GM10266 (cell line): ENCODE measurements at regions not wholly inside any gene's neighbourhood (a gene's known extent, or its start where the extent isn't known, plus 50 kb on each side); places are given as distances from the start of the nearest gene placed in this dataset.

Source experiments
- DNase-seq: peaks from one replicate; pipeline ENCODE4 v3.0.0; 2012; ENCODE audit errors: extremely low spot score
- CTCF ChIP-seq: IDR thresholded peaks from 2 replicates; pipeline ENCODE4 v1.5.1; 2012; ENCODE audit warnings: mild to moderate bottlenecking, low read depth; ENCODE audit not compliant: control insufficient read depth, insufficient read depth; ENCODE audit errors: missing control alignments

GRCh38 chr12:105481392-105482300 lies 151.2 kb downstream of the C12orf75 start:
- no peak for TF ChIP-seq CTCF
- no peak for DNase-seq

- no peak for DNase-seq
- no peak for TF ChIP-seq CTCF
Observed at GRCh38 chr12:105482951-105483350, 152.5 kb downstream of the C12orf75 start.

GRCh38 chr12:105483691-105484090 lies 153.2 kb downstream of the C12orf75 start:
- no peak for DNase-seq
- TF ChIP-seq CTCF, result no peak

GRCh38 chr12:105485321-105485910 lies 154.9 kb downstream of the C12orf75 start:
- TF ChIP-seq CTCF, result no peak
- no peak for DNase-seq

- TF ChIP-seq CTCF, result no peak
- no peak for DNase-seq
Observed at GRCh38 chr12:105485921-105486320, 155.4 kb downstream of the C12orf75 start.

GRCh38 chr12:105487963-105488362 lies 157.5 kb downstream of the C12orf75 start:
- DNase-seq, result no peak
- no peak for TF ChIP-seq CTCF
